Mucosa of rectum (tissue), 2 donors: ENCODE measurements at regions not wholly inside any gene's neighbourhood (a gene's known extent, or its start where the extent isn't known, plus 50 kb on each side); places are given as distances from the start of the nearest gene placed in this dataset.

Experiments
- H3K27ac ChIP-seq, 2 donors: one replicate each; pipeline ENCODE4 v1.7.0; 2013; ENCODE audit warnings: inconsistent platforms in 2 of 2, low read depth in 2 of 2, low read length in 2 of 2
- H3K27me3 ChIP-seq, 2 donors: one replicate each; pipeline ENCODE4 v1.7.0; 2013; ENCODE audit warnings: low read length in 2 of 2; ENCODE audit not compliant: control insufficient read depth in 2 of 2, insufficient read depth in 2 of 2
- H3K36me3 ChIP-seq, 2 donors: one replicate each; pipeline ENCODE4 v1.7.0; 2013; ENCODE audit warnings: low read length in 2 of 2; ENCODE audit not compliant: control insufficient read depth in 2 of 2, insufficient read depth in 2 of 2
- H3K4me1 ChIP-seq, 2 donors: one replicate each; pipeline ENCODE4 v1.7.0; 2013; ENCODE audit warnings: low read length in 2 of 2, mild to moderate bottlenecking in 1 of 2; ENCODE audit not compliant: control insufficient read depth in 2 of 2, insufficient read depth in 2 of 2
- H3K4me3 ChIP-seq, 2 donors: one replicate each; pipeline ENCODE4 v1.7.0; 2013; ENCODE audit warnings: low read length in 2 of 2
- H3K9ac ChIP-seq, 2 donors: one replicate each; pipeline ENCODE4 v1.7.0; 2013; ENCODE audit warnings: low read length in 2 of 2, low read depth in 1 of 2, mild to moderate bottlenecking in 1 of 2
- H3K9me3 ChIP-seq, 2 donors: one replicate each; pipeline ENCODE4 v1.7.0; 2013; ENCODE audit warnings: low read length in 2 of 2; ENCODE audit not compliant: control insufficient read depth in 2 of 2
- donor health status: healthy.
- donor health status: Normal muscosa, but diverticular disease.

DNA sequence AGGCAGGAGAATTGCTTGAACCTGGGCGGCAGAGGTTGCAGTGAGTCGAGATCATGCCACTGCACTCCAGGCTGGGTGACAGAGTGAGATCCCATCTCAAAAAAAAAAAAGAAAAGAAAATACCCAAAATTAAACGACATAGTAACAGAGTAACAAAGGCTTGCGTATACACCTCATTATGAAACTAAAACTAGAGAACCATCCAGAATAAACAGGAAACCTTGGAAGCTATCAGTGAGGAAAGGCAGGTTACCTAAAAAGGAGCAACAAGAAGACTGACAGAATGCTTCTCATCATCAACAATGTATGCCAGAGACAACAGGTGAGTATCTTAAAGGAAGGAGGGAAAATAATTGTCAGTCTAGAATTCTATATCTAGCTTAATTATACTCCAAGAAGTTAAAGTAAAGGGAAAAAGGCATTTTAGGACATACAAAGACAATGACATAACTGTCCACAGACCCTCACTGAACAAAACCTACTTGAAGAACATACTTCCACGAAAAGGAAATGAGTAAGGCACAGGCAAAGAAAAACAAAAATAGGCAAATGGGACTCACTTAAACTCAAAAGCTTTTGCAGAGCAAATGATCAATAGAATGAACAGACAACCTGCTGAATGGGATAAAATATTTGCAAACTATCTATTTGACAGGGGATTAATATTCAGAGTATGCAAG lies 64.1 kb upstream of the NT5E start:
- Histone ChIP-seq H3K4me3 (no peak overlapping the region), H3K27ac (no peak overlapping the region), H3K4me1 (peaks cover 0 to 10% of the 10 kb centered on the region in 2 donors), H3K36me3 (no peaks in the 10 kb centered on the region), H3K9me3 (no peaks in the 10 kb centered on the region), H3K9ac (no peak overlapping the region), H3K27me3 (no peaks in the 10 kb centered on the region)

DNA sequence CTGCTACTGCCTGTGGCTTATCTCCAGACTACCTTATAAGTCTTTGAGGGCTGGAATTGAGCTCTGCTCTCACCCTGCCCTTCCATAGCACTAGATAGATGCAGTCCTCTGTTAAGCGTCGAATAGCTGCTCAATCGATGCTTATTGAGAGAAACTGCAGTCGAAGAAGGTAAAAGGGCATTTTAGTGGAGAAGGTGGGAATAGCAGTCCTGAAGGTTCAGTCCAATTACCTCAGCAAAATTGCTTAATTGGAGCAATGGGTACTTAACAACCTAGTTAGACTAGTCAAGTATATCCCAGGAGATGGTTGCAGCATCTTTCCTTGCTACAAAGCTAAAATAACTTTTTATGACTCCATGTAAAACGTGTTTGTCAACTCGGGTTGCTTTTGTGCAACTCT lies 66.8 kb upstream of the NT5E start:
- H3K9ac ChIP-seq = no peak overlapping the region
- no peak overlapping the region for H3K27ac ChIP-seq
- no peaks in the 10 kb centered on the region for H3K27me3 ChIP-seq
- no peaks in the 10 kb centered on the region for H3K36me3 ChIP-seq
- H3K4me1 ChIP-seq = no peaks in the 10 kb centered on the region
- no peak overlapping the region for H3K4me3 ChIP-seq
- H3K9me3 ChIP-seq = no peaks in the 10 kb centered on the region

DNA sequence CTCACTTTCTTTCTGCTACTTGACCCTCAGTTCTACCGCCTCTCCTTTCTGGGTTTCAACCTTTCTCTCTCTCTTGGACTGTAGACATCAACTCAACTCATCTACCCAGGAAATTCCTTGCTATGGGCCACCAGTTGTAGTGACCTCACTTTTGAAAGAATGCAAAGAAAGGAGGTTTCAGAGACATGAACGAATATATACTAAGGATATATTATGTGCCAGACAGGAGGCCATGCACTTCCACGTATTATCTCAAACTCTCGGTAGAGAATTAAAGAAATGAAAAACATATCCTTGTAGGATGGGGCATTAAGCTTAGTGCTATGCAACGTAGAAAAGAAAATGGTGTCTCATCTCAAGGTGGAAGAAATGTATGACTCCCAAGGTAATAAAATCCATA lies 67.3 kb upstream of the NT5E start:
- no peaks in the 10 kb centered on the region for H3K4me1 ChIP-seq
- H3K9ac ChIP-seq = no peak overlapping the region
- H3K36me3 ChIP-seq = no peaks in the 10 kb centered on the region
- H3K27me3 ChIP-seq = no peaks in the 10 kb centered on the region
- H3K27ac ChIP-seq = no peak overlapping the region
- H3K4me3 ChIP-seq = no peak overlapping the region
- H3K9me3 ChIP-seq = no peaks in the 10 kb centered on the region

DNA sequence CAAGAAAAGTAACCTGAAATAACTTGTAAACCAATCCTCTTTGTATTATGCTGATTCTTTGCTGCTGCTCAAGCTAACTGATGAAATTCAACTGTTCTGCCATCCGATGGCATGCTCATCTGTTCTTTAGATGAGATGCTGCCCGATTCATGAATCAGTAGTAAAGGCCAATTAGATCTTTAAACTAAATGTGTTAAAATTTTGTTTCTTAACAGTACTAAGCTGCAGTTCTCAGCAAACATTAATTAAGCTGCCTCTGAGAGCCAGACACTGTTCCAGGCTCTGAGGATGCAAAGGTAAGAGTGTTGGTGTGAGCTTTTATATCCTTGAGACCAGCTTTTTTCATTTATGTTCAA lies 77.0 kb upstream of the NT5E start:
- Histone ChIP-seq H3K36me3 (no peaks in the 10 kb centered on the region), H3K27me3 (no peaks in the 10 kb centered on the region), H3K9ac (no peak overlapping the region), H3K4me3 (no peak overlapping the region), H3K27ac (no peak overlapping the region), H3K4me1 (no peaks in the 10 kb centered on the region), H3K9me3 (no peaks in the 10 kb centered on the region)

DNA sequence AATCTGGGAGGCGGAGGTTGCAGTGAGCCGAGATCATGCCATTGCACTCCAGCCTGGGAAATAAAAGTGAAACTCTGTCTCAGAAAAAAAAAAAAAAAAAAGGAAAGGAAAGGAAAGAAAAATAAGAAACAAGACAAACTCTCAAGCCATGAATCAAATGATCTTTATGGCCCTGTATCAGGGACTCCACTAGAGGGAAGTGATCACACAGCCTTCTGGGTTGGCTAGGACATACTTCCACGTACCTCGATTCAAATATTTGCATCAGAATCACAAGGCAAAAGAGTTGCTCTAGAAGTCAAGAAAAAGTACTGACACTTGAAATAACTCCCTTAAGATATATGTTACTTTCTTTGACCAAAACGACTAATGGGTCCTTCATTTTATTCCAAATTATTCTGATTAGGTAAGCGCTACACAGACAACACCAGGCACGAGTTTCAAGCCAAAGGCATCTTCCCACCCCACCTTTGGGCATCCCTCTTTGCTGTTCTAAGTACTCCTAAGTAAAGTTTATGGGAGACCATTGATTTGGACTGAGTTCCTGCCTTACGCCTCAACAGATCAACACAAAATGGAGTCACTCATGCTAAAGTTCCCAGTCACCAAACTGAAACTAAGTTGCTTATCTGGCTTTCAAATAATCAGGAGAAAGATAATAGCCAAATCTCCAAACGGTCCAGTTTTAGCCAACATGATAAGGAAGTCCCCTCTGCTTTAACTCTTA lies 77.5 kb upstream of the NT5E start:
- Histone ChIP-seq H3K4me3 (no peak overlapping the region), H3K9ac (no peak overlapping the region), H3K27me3 (no peaks in the 10 kb centered on the region), H3K9me3 (no peaks in the 10 kb centered on the region), H3K36me3 (no peaks in the 10 kb centered on the region), H3K4me1 (no peaks in the 10 kb centered on the region), H3K27ac (no peak overlapping the region)

DNA sequence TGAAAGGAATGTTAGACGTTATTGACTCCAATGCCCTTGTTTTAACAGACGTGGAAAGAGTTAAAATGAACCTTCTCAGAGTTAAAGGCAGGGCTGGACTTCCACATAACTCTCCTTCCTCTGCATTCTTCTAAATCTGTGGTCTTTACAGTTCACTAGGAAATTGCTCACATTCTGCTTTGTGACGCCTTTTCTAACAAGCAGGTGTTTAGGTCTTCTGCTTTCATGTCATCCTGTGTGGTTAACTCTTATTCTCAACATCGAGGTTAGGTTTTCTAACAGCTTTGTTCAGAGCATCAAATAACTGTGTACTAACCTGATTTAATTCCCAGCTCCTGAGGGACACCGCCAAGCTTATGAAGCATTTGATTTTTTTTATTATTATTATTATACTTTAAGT lies 81.3 kb upstream of the NT5E start:
- Histone ChIP-seq H3K9me3 (no peaks in the 10 kb centered on the region), H3K4me3 (no peak overlapping the region), H3K27ac (no peak overlapping the region), H3K9ac (no peak overlapping the region), H3K36me3 (no peaks in the 10 kb centered on the region), H3K27me3 (no peaks in the 10 kb centered on the region), H3K4me1 (no peaks in the 10 kb centered on the region)

DNA sequence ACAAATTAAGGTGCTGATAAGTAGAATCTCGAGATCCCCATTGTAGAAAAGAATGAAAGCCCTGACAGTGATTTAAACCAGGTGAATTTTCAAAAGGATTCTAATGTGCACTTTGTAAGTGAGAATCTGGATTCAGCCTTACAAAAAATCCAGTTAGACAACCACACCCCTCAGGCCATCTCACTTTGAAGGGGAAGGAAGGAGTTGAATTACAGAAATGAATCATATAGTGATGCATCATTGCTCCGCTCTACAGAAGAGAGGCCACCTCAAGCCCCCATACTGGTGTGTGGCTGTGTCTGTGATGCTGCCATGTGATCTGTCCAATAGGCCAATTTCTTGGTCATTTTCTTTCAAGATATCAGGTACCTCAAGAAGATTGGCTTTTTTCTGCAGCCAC lies 85.5 kb upstream of the NT5E start:
- no peaks in the 10 kb centered on the region for H3K9me3 ChIP-seq
- no peaks in the 10 kb centered on the region for H3K27me3 ChIP-seq
- no peak overlapping the region for H3K9ac ChIP-seq
- no peak overlapping the region for H3K27ac ChIP-seq
- peaks cover 6 to 7% of the 10 kb centered on the region in 2 donors for H3K4me1 ChIP-seq
- no peaks in the 10 kb centered on the region for H3K36me3 ChIP-seq
- no peak overlapping the region for H3K4me3 ChIP-seq

DNA sequence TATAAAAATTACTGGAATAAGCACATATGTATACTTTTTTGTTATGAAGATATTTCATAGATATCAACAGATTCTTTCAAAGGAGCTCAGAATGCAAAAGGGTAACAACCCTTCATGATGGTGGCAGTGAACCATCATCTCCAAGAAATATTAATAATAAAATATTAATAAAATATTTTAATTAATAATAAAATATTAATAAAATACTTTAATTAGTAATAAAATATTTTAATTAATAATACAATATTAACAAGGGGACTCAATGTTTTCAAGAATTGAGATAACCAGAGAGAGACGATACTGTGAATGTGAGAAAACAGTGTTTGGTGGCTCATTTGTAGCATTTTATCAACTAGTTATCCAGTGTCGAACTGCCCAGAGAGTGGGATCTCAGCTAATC lies 86.0 kb upstream of the NT5E start:
- no peaks in the 10 kb centered on the region for H3K9me3 ChIP-seq
- peaks cover 6 to 7% of the 10 kb centered on the region in 2 donors for H3K4me1 ChIP-seq
- no peak overlapping the region for H3K4me3 ChIP-seq
- H3K27ac ChIP-seq = no peak overlapping the region
- H3K9ac ChIP-seq = no peak overlapping the region
- H3K36me3 ChIP-seq = no peaks in the 10 kb centered on the region
- H3K27me3 ChIP-seq = no peaks in the 10 kb centered on the region

DNA sequence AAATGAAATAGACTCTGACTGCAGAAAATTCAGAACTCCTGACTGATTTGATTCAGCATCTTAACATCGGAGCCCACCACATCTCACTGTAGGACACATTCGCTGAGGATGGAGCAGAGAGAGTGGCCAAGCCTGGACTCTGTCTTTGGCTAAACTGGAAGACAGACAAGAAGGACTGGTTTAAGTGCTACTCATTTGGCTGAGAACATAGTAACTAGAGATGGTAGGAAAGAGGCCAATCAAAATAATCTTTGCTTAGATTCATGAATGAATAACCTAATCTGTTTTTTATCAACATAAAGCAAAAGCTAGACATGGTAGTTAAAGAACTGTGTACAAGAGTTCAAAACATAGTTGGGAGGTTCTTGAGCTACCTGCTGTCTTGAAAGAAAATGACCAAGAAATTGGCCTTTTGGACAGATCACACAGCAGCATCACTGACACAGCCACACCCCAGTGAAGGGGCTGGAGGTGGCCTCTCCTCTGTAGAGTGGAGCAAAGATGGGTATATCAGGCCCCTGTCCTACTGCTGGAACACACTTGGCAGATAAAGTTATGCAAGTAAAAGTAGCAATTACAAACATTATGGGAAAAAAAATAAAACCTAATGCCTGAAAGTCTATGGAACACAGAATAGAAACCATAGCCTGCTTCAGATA lies 87.1 kb upstream of the NT5E start:
- no peaks in the 10 kb centered on the region for H3K36me3 ChIP-seq
- no peak overlapping the region for H3K9ac ChIP-seq
- H3K9me3 ChIP-seq = no peaks in the 10 kb centered on the region
- no peaks in the 10 kb centered on the region for H3K27me3 ChIP-seq
- peaks cover 6 to 7% of the 10 kb centered on the region in 2 donors for H3K4me1 ChIP-seq
- no peak overlapping the region for H3K27ac ChIP-seq
- H3K4me3 ChIP-seq = no peak overlapping the region

DNA sequence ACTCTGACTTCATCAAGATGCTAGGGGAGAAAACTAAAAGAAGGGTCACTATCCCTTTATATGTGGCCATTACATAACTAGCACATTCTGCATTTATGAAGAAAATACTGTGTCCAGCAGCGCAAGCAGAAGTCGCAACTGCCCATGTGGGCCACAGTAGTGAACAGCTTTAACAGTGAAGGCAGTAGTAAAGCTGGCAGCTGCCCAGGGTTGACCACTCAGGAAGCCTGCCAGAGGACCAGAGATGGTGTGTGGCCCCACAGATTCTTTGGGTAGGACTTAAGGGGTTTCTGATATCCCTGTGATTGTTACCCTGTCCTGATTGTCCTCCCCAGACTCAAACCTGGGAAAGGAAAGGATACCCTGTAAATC lies 88.3 kb upstream of the NT5E start:
- H3K9ac ChIP-seq = no peak overlapping the region
- peak overlapping the region in 1 of 2 donors; percentile 31 for H3K27ac ChIP-seq
- H3K4me3 ChIP-seq = no peak overlapping the region
- no peaks in the 10 kb centered on the region for H3K9me3 ChIP-seq
- peaks cover 6 to 7% of the 10 kb centered on the region in 2 donors for H3K4me1 ChIP-seq
- no peaks in the 10 kb centered on the region for H3K27me3 ChIP-seq
- no peaks in the 10 kb centered on the region for H3K36me3 ChIP-seq
